Vagina (tissue), 2 donors: ENCODE measurements at regions not wholly inside any gene's neighbourhood (a gene's known extent, or its start where the extent isn't known, plus 50 kb on each side); places are given as distances from the start of the nearest gene placed in this dataset.

Experiments used
- POLR2A ChIP-seq, 2 donors: fragments of 450-650 bp; IDR thresholded peaks; one replicate each; pipeline ENCODE4 v1.6.1; 2017; ENCODE audit warnings: antibody characterized with exemption in 2 of 2, mild to moderate bottlenecking in 2 of 2, moderate library complexity in 2 of 2
- POLR2AphosphoS5 ChIP-seq, 2 donors: sonication (generic); formaldehyde crosslinking; IDR thresholded peaks; one replicate each; pipeline ENCODE4 v1.9.0; 2017; ENCODE audit warnings: antibody characterized with exemption in 2 of 2, mild to moderate bottlenecking in 2 of 2, low read depth in 1 of 2; ENCODE audit not compliant: insufficient read depth in 1 of 2
- TF ChIP-seq, protein P1 (sequence below), 3 experiments: fragments of 450-650 bp in 2 of 3; fragments of 200-600 bp in 1 of 3; sonication (generic) in 1 of 3; IDR thresholded peaks; one replicate each; pipeline ENCODE4 v1.5.1; 2017 to 2019; ENCODE audit warnings: antibody characterized with exemption in 3 of 3, mild to moderate bottlenecking in 2 of 3, moderate library complexity in 2 of 3

DNA sequence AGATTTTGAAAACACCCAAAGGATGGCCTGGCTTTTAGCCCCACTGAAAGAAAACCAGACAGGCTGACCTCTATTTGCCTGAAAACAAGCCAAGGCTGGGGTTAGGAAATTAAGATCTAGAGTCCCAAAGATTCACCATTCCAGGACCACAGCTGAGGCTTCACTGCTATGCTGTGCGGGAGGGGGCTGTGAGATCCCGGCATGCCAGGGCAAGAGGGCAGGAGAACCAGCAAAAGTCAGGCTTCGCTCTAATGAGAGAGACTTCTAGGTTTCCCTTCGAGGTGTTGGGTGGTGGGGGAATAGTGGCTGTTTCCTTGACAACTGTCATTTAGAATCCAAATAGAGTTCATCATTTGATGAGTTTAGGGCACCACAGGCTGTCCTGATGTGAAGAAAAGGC lies 152.9 kb upstream of the NFIB start:
- TF ChIP-seq POLR2AphosphoS5 (IDR thresholded peaks at IDR 0.05; ENCODE audit: insufficient read depth in 1 of 2, low read depth in 1 of 2), result no peak
- TF ChIP-seq, protein P1, sequence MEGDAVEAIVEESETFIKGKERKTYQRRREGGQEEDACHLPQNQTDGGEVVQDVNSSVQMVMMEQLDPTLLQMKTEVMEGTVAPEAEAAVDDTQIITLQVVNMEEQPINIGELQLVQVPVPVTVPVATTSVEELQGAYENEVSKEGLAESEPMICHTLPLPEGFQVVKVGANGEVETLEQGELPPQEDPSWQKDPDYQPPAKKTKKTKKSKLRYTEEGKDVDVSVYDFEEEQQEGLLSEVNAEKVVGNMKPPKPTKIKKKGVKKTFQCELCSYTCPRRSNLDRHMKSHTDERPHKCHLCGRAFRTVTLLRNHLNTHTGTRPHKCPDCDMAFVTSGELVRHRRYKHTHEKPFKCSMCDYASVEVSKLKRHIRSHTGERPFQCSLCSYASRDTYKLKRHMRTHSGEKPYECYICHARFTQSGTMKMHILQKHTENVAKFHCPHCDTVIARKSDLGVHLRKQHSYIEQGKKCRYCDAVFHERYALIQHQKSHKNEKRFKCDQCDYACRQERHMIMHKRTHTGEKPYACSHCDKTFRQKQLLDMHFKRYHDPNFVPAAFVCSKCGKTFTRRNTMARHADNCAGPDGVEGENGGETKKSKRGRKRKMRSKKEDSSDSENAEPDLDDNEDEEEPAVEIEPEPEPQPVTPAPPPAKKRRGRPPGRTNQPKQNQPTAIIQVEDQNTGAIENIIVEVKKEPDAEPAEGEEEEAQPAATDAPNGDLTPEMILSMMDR (IDR thresholded peaks at IDR 0.05), result no peak
- TF ChIP-seq POLR2A (IDR thresholded peaks at IDR 0.05), result no peak
